ENCODE measurements at regions not wholly inside any gene's neighbourhood (a gene's known extent, or its start where the extent isn't known, plus 50 kb on each side); places are given as distances from the start of the nearest gene placed in this dataset.

DNA sequence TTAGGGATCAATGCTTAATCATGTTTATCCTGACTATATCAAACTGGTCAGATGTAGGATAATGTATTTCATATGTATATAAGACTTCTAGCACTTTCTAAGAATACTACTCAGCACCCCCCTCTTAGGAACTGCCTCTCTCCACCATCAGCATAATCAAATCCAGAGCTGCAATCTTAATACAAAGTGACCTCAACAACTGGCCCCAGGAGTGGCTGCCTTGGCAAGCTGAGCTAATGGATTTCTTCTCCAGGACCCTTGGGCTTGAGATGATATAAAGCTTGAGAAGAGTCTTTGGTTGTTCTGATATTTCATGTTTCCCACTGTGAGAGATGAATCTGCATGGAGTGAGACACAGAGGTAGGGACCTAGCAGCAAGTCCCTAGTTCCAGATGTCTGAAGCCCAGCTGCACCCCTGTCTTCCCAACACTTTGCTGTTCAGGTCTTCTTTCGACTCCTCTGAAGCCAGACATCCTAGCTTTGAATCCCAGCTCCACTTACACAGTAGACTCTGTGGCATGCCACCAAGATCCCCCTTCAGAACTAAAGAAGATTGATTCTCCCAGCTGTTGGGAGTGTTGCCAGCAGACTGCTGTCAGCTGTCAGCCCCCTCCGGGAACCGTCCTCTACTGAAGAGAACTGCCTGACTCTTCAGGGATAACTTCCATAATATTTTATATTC lies 309.3 kb upstream of the UBE2E2 start:
- no peak for TF ChIP-seq EZH2 (IDR thresholded peaks at IDR 0.05; ENCODE audit: low read length, unreplicated experiment)
- TF ChIP-seq, protein P1, sequence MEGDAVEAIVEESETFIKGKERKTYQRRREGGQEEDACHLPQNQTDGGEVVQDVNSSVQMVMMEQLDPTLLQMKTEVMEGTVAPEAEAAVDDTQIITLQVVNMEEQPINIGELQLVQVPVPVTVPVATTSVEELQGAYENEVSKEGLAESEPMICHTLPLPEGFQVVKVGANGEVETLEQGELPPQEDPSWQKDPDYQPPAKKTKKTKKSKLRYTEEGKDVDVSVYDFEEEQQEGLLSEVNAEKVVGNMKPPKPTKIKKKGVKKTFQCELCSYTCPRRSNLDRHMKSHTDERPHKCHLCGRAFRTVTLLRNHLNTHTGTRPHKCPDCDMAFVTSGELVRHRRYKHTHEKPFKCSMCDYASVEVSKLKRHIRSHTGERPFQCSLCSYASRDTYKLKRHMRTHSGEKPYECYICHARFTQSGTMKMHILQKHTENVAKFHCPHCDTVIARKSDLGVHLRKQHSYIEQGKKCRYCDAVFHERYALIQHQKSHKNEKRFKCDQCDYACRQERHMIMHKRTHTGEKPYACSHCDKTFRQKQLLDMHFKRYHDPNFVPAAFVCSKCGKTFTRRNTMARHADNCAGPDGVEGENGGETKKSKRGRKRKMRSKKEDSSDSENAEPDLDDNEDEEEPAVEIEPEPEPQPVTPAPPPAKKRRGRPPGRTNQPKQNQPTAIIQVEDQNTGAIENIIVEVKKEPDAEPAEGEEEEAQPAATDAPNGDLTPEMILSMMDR (conservative IDR thresholded peaks at IDR 0.05; ENCODE audit: low read depth, low read length) = no peak
- TF ChIP-seq EZH2phosphoT487 (IDR thresholded peaks at IDR 0.05; ENCODE audit: borderline replicate concordance, low read length) = no peak
